GM12864 (cell line): ENCODE measurements at regions not wholly inside any gene's neighbourhood (a gene's known extent, or its start where the extent isn't known, plus 50 kb on each side); places are given as distances from the start of the nearest gene placed in this dataset.
"Not testable (repeated sequence)": the region's sequence is repeated elsewhere in the genome, so short reads cannot be mapped to it uniquely, and the experiment has no call there.

Source experiments
- DNase-seq: peaks from one replicate; pipeline ENCODE4 v3.0.0-alpha.2; 2011; ENCODE audit warnings: low read depth
- H3K4me3 ChIP-seq: 2 replicates; pipeline ENCODE4 v1.5.1; 2011; ENCODE audit warnings: mild to moderate bottlenecking, low read depth, low read length, control low read depth
- CTCF ChIP-seq: IDR thresholded peaks from 2 replicates; pipeline ENCODE4 v1.5.1; 2011; ENCODE audit warnings: low read depth, mild to moderate bottlenecking, moderate library complexity, low read length, control low read depth, inconsistent platforms; ENCODE audit errors: missing control alignments

GRCh38 chr3:73828348-73828747 is 203.6 kb upstream of the PDZRN3 start:
- no peak for DNase-seq
- H3K4me3 ChIP-seq, result no peak overlapping the region
- no peak for TF ChIP-seq CTCF

DNA sequence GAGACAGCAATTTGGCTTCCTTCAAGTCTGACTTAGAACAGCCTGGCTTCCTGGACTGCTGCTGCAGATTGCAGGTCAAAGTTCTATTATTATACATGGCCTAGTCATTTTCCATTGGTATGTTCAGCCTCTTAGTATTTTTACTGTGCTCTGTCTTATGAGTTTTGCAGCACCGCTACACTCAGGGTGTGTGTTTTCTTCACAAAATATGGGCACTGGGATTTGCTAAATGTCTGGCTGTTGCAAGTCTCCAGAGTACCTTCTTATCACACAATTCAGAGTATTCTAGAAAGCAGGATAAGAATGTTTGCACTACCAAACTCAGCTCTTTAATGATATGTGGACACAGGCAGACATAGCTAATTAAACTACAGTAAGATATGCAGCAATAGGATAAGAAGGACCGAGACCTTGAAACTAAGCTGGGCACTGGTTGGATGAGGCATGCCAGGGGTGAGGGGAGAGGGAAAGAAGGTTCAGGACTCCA is 203.0 kb upstream of the PDZRN3 start:
- no peak for TF ChIP-seq CTCF
- DNase-seq, result no peak
- H3K4me3 ChIP-seq, result no peak overlapping the region

DNA sequence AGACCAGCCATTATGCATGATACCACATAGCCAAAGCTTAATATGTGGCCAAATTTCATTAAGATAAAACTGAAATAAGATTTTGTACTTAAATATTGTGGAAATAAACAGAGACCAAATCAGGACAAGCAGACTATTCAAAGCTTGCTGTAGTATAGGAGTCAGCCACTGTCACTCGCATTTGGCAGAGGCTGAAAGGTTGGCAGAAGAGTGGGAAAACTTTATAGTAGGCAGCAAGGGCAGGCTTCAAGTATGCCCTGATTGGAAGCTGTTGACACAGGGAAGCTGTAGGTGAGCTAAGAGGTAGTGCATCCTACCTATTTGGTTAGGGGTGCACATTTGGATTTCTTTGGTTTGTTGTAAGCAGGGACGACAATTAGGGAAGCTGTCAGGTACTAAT is 202.5 kb upstream of the PDZRN3 start:
- DNase-seq, result no peak
- no peak overlapping the region for H3K4me3 ChIP-seq
- no peak for TF ChIP-seq CTCF

DNA sequence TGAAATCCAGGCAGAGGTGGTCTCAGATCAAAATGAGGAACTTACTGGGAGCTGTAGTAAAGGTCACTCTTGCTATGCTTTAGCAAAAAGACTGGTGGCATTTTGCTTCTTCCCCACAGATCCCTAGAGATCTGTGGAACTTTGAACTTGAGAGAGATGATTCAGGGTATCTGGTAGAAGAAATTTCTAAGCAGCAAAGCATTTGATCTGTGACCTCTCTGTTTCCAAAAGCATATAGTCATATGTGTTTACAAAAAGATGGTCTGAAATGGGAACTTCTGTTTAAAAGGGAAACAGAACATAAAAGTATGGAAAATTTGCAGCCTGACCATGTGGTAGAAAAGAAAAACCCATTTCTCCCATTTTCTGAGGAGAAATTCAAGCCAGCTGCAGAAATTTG is 196.2 kb upstream of the PDZRN3 start:
- not testable (repeated sequence) for H3K4me3 ChIP-seq, DNase-seq

GRCh38 chr3:73820431-73820830 is 195.7 kb upstream of the PDZRN3 start:
- DNase-seq, result no peak
- H3K4me3 ChIP-seq, result no peak overlapping the region
- TF ChIP-seq CTCF, result no peak

DNA sequence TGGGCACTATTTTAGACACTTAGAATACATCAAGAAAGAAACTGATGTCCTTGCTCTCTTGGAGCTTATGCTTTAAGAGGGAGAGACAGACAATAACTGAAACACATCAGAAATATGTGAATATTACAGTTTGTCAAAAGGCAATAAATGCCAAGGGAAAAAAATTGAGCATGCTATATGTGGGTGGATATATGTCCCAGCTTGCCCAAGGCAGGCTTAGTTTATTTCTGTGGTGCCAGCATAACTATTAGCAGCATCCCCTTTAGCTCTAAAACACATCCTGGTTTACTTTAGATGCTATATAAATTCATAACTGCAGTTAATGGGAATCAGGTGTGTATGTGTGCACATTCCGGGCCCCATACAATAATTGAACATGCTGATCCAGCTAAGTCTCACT is 191.2 kb upstream of the PDZRN3 start:
- TF ChIP-seq CTCF, result no peak
- no peak overlapping the region for H3K4me3 ChIP-seq
- no peak for DNase-seq

GRCh38 chr3:73813692-73814292 is 189.1 kb upstream of the PDZRN3 start:
- TF ChIP-seq CTCF, result no peak
- DNase-seq, result no peak
- H3K4me3 ChIP-seq, result no peak overlapping the region
